Neural crest cell (in vitro differentiated cells): ENCODE measurements at regions not wholly inside any gene's neighbourhood (a gene's known extent, or its start where the extent isn't known, plus 50 kb on each side); places are given as distances from the start of the nearest gene placed in this dataset.
A peak's percentile ranks its signal among the peaks of the same experiment; 100 is the strongest.

Source experiments
- DNase-seq: peaks from one replicate; pipeline ENCODE4 v3.0.0; 2021; ENCODE audit warnings: low read depth, mixed read lengths, low spot score
- H3K27ac Mint-ChIP-seq: one replicate; pipeline ENCODE4 v1.8.0; 2021; ENCODE audit warnings: mild to moderate bottlenecking, mixed read lengths; ENCODE audit not compliant: unreplicated experiment
- H3K27me3 Mint-ChIP-seq: 2 replicates; pipeline ENCODE4 v1.8.0; 2021; ENCODE audit warnings: low read depth, mild to moderate bottlenecking, mixed read lengths
- H3K36me3 Mint-ChIP-seq: 2 replicates; pipeline ENCODE4 v1.8.0; 2021; ENCODE audit warnings: low read depth, mild to moderate bottlenecking, mixed read lengths
- H3K4me1 Mint-ChIP-seq: 2 replicates; pipeline ENCODE4 v1.8.0; 2021; ENCODE audit warnings: mixed read lengths
- H3K4me3 Mint-ChIP-seq: one replicate; pipeline ENCODE4 v1.8.0; 2021; ENCODE audit warnings: mild to moderate bottlenecking, mixed read lengths
- H3K9me3 Mint-ChIP-seq: 2 replicates; pipeline ENCODE4 v1.8.0; 2021; ENCODE audit warnings: mixed read lengths
- CTCF ChIP-seq: fragments of 200-600 bp; sonication (generic); conservative IDR thresholded peaks from 2 replicates; pipeline ENCODE4 v1.5.0; 2021; ENCODE audit warnings: antibody characterized with exemption, mild to moderate bottlenecking

GRCh38 chr2:62363166-62363565 lies 142.8 kb downstream of the TMEM17 start:
- Mint-ChIP-seq H3K27ac (peak overlapping the region; percentile 67), H3K27me3 (no peaks in the 10 kb centered on the region), H3K9me3 (no peaks in the 10 kb centered on the region)

GRCh38 chr2:62362561-62362960 lies 143.4 kb downstream of the TMEM17 start:
- H3K27ac Mint-ChIP-seq, result no peak overlapping the region
- no peak for DNase-seq

More at GRCh38 chr2:62363166-62363565, 142.8 kb downstream of the TMEM17 start:
- no peak overlapping the region for H3K4me3 Mint-ChIP-seq
- TF ChIP-seq CTCF, result no peak
- no peak for DNase-seq
- H3K36me3 Mint-ChIP-seq, result no peaks in the 10 kb centered on the region
- H3K4me1 Mint-ChIP-seq, result no peaks in the 10 kb centered on the region

GRCh38 chr2:62361964-62362363 lies 144.0 kb downstream of the TMEM17 start:
- Mint-ChIP-seq H3K9me3 (no peaks in the 10 kb centered on the region), H3K4me3 (no peak overlapping the region), H3K4me1 (no peaks in the 10 kb centered on the region), H3K27me3 (no peaks in the 10 kb centered on the region), H3K27ac (no peak overlapping the region), H3K36me3 (no peaks in the 10 kb centered on the region)
- no peak for DNase-seq
- no peak for TF ChIP-seq CTCF

More at GRCh38 chr2:62362561-62362960, 143.4 kb downstream of the TMEM17 start:
- Mint-ChIP-seq H3K4me3 (no peak overlapping the region), H3K36me3 (no peaks in the 10 kb centered on the region), H3K4me1 (no peaks in the 10 kb centered on the region), H3K27me3 (no peaks in the 10 kb centered on the region), H3K9me3 (no peaks in the 10 kb centered on the region)
- no peak for TF ChIP-seq CTCF

- TF ChIP-seq CTCF, result no peak
- H3K27ac Mint-ChIP-seq, result no peak overlapping the region
- no peak overlapping the region for H3K4me3 Mint-ChIP-seq
- DNase-seq, result no peak
- no peaks in the 10 kb centered on the region for H3K27me3 Mint-ChIP-seq
- H3K4me1 Mint-ChIP-seq, result no peaks in the 10 kb centered on the region
- H3K36me3 Mint-ChIP-seq, result peaks cover 6% of the 10 kb centered on the region
- H3K9me3 Mint-ChIP-seq, result peaks cover 13% of the 10 kb centered on the region
Observed at GRCh38 chr2:62354771-62355561, 151.0 kb downstream of the TMEM17 start.

DNA sequence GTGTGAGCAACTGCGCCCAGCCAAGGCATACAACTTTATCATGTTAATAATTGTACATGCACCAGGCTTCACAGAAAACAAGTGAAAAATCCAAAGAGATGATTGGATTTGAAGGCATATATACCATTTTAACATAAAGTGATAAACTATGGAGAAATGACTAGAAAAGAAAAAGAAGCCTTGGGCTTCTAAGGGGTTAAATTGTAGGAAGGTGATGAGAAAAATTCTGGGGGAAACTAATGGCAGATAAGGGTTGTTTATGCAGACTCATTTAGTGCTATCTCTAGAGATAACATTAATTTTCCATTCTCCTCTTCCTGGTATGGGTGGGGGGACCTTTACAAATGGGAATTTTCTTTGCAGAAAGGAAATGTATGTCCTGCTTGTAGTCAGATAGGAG lies 154.0 kb downstream of the TMEM17 start:
- H3K9me3 Mint-ChIP-seq, result peaks cover 20% of the 10 kb centered on the region
- DNase-seq, result no peak
- H3K36me3 Mint-ChIP-seq, result peaks cover 6% of the 10 kb centered on the region
- H3K4me1 Mint-ChIP-seq, result no peaks in the 10 kb centered on the region
- H3K27me3 Mint-ChIP-seq, result no peaks in the 10 kb centered on the region
- TF ChIP-seq CTCF, result no peak
- no peak overlapping the region for H3K27ac Mint-ChIP-seq
- no peak overlapping the region for H3K4me3 Mint-ChIP-seq
